ENCODE measurements at regions not wholly inside any gene's neighbourhood (a gene's known extent, or its start where the extent isn't known, plus 50 kb on each side); places are given as distances from the start of the nearest gene placed in this dataset.

DNA sequence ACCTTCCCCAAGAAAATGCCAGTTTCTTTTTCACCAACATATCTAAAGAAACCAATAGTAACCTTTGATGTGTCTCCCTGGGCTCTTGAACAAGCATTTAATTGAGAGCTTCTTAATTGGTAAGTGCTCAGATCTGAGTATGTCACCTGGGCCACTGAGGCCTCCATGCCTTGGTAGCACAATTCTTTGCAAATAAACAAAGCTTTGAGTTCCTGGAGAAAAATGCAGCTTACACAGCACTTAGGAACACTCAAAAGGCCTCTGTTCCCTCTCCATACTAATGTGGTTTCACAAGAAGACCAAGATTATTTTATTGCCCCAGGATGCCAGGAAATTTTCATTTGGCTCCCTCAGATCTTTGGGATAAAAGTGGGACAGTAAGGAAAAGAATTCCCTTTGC is 217.6 kb upstream of the CEP162 start:
- TF ChIP-seq, protein P1, sequence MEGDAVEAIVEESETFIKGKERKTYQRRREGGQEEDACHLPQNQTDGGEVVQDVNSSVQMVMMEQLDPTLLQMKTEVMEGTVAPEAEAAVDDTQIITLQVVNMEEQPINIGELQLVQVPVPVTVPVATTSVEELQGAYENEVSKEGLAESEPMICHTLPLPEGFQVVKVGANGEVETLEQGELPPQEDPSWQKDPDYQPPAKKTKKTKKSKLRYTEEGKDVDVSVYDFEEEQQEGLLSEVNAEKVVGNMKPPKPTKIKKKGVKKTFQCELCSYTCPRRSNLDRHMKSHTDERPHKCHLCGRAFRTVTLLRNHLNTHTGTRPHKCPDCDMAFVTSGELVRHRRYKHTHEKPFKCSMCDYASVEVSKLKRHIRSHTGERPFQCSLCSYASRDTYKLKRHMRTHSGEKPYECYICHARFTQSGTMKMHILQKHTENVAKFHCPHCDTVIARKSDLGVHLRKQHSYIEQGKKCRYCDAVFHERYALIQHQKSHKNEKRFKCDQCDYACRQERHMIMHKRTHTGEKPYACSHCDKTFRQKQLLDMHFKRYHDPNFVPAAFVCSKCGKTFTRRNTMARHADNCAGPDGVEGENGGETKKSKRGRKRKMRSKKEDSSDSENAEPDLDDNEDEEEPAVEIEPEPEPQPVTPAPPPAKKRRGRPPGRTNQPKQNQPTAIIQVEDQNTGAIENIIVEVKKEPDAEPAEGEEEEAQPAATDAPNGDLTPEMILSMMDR (IDR thresholded peaks at IDR 0.05): no peak
- TF ChIP-seq SIN3A (IDR thresholded peaks at IDR 0.05; ENCODE audit: borderline replicate concordance, low read depth, low read length): no peak
- no peak for TF ChIP-seq JUND (IDR thresholded peaks at IDR 0.05)
- TF ChIP-seq MAX (IDR thresholded peaks at IDR 0.05; ENCODE audit: low read depth): no peak
- no peak for TF ChIP-seq TAF1 (IDR thresholded peaks at IDR 0.05; ENCODE audit: borderline replicate concordance, low read depth, low read length)
- TF ChIP-seq TCF12 (IDR thresholded peaks at IDR 0.05): no peak
- TF ChIP-seq GABPA (IDR thresholded peaks at IDR 0.05; ENCODE audit: low read depth): no peak
- no peak for TF ChIP-seq CHD2 (IDR thresholded peaks at IDR 0.05; ENCODE audit: low read length, partially characterized antibody)
- no peak for TF ChIP-seq YY1 (IDR thresholded peaks at IDR 0.05; ENCODE audit: low read depth)
